ENCODE measurements at regions not wholly inside any gene's neighbourhood (a gene's known extent, or its start where the extent isn't known, plus 50 kb on each side); places are given as distances from the start of the nearest gene placed in this dataset.

GRCh38 chr22:27405672-27406388, 395.7 kb downstream of the MN1 start:
- no peak overlapping the region for H3K27ac ChIP-seq (ENCODE audit: control insufficient read depth, insufficient read depth, low read length)
- no peaks in the 10 kb centered on the region for H3K9me1 ChIP-seq (ENCODE audit: control insufficient read depth, extremely low read depth, insufficient read depth, low read length)
- DNase-seq (ENCODE audit: low read depth, low spot score) = no peak
- no peak overlapping the region for H2AFZ ChIP-seq (ENCODE audit: control insufficient read depth, low read length)
- no peaks in the 10 kb centered on the region for H3K9me3 ChIP-seq (ENCODE audit: control insufficient read depth, low read depth, low read length)
- H3K79me2 ChIP-seq (ENCODE audit: control insufficient read depth, insufficient read depth, low read length) = no peaks in the 10 kb centered on the region
- FAIRE-seq = no peak
- dilution Hi-C loops (cut with MboI; ENCODE audit: extremely low pct_ligation_motif_present, low sequenced_read_pairs) = no loop called here
- H3K9ac ChIP-seq (ENCODE audit: control insufficient read depth, extremely low read depth, insufficient read depth, low read length) = no peak overlapping the region
- H3K4me1 ChIP-seq (ENCODE audit: control insufficient read depth, extremely low read depth, insufficient read depth, low read length) = peaks cover 11% of the 10 kb centered on the region
- TF ChIP-seq EZH2 (IDR thresholded peaks at IDR 0.05; ENCODE audit: low read length) (no peak), CTCF (optimal IDR thresholded peaks at IDR 0.05 in 1 of 3, IDR thresholded peaks at IDR 0.05 in 1 of 3, conservative IDR thresholded peaks at IDR 0.05 in 1 of 3; ENCODE audit: extremely low read depth in 1 of 3, insufficient read depth in 2 of 3, low read length in 3 of 3) (peak; percentile 78 to 96 (median 78))
- H3K4me3 ChIP-seq (ENCODE audit: control insufficient read depth in 2 of 3, extremely low read depth in 1 of 3, insufficient read depth in 2 of 3, low read depth in 1 of 3, low read length in 3 of 3) = no peak overlapping the region
- no peaks in the 10 kb centered on the region for H4K20me1 ChIP-seq (ENCODE audit: control insufficient read depth, extremely low read depth, insufficient read depth, low read length)
- H3K36me3 ChIP-seq (ENCODE audit: control insufficient read depth in 2 of 2, extremely low read depth in 1 of 2, insufficient read depth in 2 of 2, low read length in 2 of 2) = no peaks in the 10 kb centered on the region
- H3K27me3 ChIP-seq (ENCODE audit: control insufficient read depth, extremely low read depth, insufficient read depth, low read length) = no peaks in the 10 kb centered on the region
- H3K4me2 ChIP-seq (ENCODE audit: control insufficient read depth, extremely low read depth, insufficient read depth, low read depth, low read length) = no peak overlapping the region

GRCh38 chr22:27406389-27406861, 395.1 kb downstream of the MN1 start:
- no peak for TF ChIP-seq CTCF (optimal IDR thresholded peaks at IDR 0.05 in 1 of 3, IDR thresholded peaks at IDR 0.05 in 1 of 3, conservative IDR thresholded peaks at IDR 0.05 in 1 of 3; ENCODE audit: extremely low read depth in 1 of 3, insufficient read depth in 2 of 3, low read length in 3 of 3)
- no peak for TF ChIP-seq EZH2 (IDR thresholded peaks at IDR 0.05; ENCODE audit: low read length)
- no peak overlapping the region for H3K27ac ChIP-seq (ENCODE audit: control insufficient read depth, insufficient read depth, low read length)

More at GRCh38 chr22:27406389-27406861, 395.1 kb downstream of the MN1 start:
- Histone ChIP-seq H3K4me1 (ENCODE audit: control insufficient read depth, extremely low read depth, insufficient read depth, low read length) (peaks cover 11% of the 10 kb centered on the region), H3K27me3 (ENCODE audit: control insufficient read depth, extremely low read depth, insufficient read depth, low read length) (no peaks in the 10 kb centered on the region), H3K9me1 (ENCODE audit: control insufficient read depth, extremely low read depth, insufficient read depth, low read length) (no peaks in the 10 kb centered on the region), H3K4me2 (ENCODE audit: control insufficient read depth, extremely low read depth, insufficient read depth, low read depth, low read length) (no peak overlapping the region), H4K20me1 (ENCODE audit: control insufficient read depth, extremely low read depth, insufficient read depth, low read length) (no peaks in the 10 kb centered on the region), H3K4me3 (ENCODE audit: control insufficient read depth in 2 of 3, extremely low read depth in 1 of 3, insufficient read depth in 2 of 3, low read depth in 1 of 3, low read length in 3 of 3) (no peak overlapping the region), H2AFZ (ENCODE audit: control insufficient read depth, low read length) (no peak overlapping the region), H3K36me3 (ENCODE audit: control insufficient read depth in 2 of 2, extremely low read depth in 1 of 2, insufficient read depth in 2 of 2, low read length in 2 of 2) (no peaks in the 10 kb centered on the region), H3K79me2 (ENCODE audit: control insufficient read depth, insufficient read depth, low read length) (no peaks in the 10 kb centered on the region), H3K9ac (ENCODE audit: control insufficient read depth, extremely low read depth, insufficient read depth, low read length) (no peak overlapping the region), H3K9me3 (ENCODE audit: control insufficient read depth, low read depth, low read length) (no peaks in the 10 kb centered on the region)
- DNase-seq (ENCODE audit: low read depth, low spot score) = no peak
- dilution Hi-C loops (cut with MboI; ENCODE audit: extremely low pct_ligation_motif_present, low sequenced_read_pairs) = no loop called here
- peak; percentile 84 for FAIRE-seq

Data from keratinocyte (primary cell).